SK-N-SH (cell line): ENCODE measurements at regions not wholly inside any gene's neighbourhood (a gene's known extent, or its start where the extent isn't known, plus 50 kb on each side); places are given as distances from the start of the nearest gene placed in this dataset.

Experiments used
- CHD2 ChIP-seq: fragments of 150-350 bp; IDR thresholded peaks from 2 replicates; pipeline ENCODE4 v1.6.1; 2018; ENCODE audit warnings: low read length; ENCODE audit not compliant: partially characterized antibody
- CTCF ChIP-seq: fragments of 200-600 bp; sonication (generic); IDR thresholded peaks from 2 replicates; pipeline ENCODE4 v1.6.1; 2017; ENCODE audit warnings: antibody characterized with exemption, mild to moderate bottlenecking, moderate library complexity
- EZH2phosphoT487 ChIP-seq: fragments of 200-600 bp; sonication (generic); IDR thresholded peaks from 2 replicates; pipeline ENCODE4 v1.6.1; 2017; ENCODE audit warnings: low read depth, mixed run types, mild to moderate bottlenecking, antibody characterized with exemption, moderate library complexity, borderline replicate concordance
- FOSL2 ChIP-seq: IDR thresholded peaks from 2 replicates; pipeline ENCODE4 v1.4.0; 2012; ENCODE audit warnings: low read depth, mild to moderate bottlenecking, moderate library complexity, borderline replicate concordance
- FOXM1 ChIP-seq: IDR thresholded peaks from 2 replicates; pipeline ENCODE4 v1.4.0; 2012; ENCODE audit warnings: low read depth, mild to moderate bottlenecking
- MEF2A ChIP-seq: IDR thresholded peaks from 2 replicates; pipeline ENCODE4 v1.4.0; 2012; ENCODE audit warnings: low read depth, borderline replicate concordance
- MXI1 ChIP-seq: IDR thresholded peaks from 2 replicates; pipeline ENCODE4 v1.6.1; 2012; ENCODE audit warnings: mild to moderate bottlenecking, low read depth, low read length, improper control_type of control experiment
- POLR2AphosphoS5 ChIP-seq: IDR thresholded peaks from 2 replicates; pipeline ENCODE4 v1.6.1; 2012; ENCODE audit warnings: low read depth, low read length
- RFX5 ChIP-seq: IDR thresholded peaks from 2 replicates; pipeline ENCODE4 v1.6.1; 2012; ENCODE audit warnings: mild to moderate bottlenecking, improper control_type of control experiment, low read length
- RXRA ChIP-seq: IDR thresholded peaks from 2 replicates; pipeline ENCODE4 v1.4.0; 2012; ENCODE audit warnings: low read depth, mild to moderate bottlenecking, borderline replicate concordance
- SIN3A ChIP-seq: IDR thresholded peaks from 2 replicates; pipeline ENCODE4 v1.6.1; 2012; ENCODE audit warnings: low read depth, mild to moderate bottlenecking, low read length, moderate library complexity, borderline replicate concordance
- SMC3 ChIP-seq: IDR thresholded peaks from 2 replicates; pipeline ENCODE4 v1.6.1; 2012; ENCODE audit warnings: low read depth, low read length, improper control_type of control experiment
- TAF1 ChIP-seq: IDR thresholded peaks from 2 replicates; pipeline ENCODE4 v1.6.1; 2012; ENCODE audit warnings: low read depth, mild to moderate bottlenecking, low read length, moderate library complexity, borderline replicate concordance
- TF ChIP-seq, protein P1 (sequence below): IDR thresholded peaks from 2 replicates; pipeline ENCODE4 v1.6.1; 2012; ENCODE audit warnings: mild to moderate bottlenecking, low read depth, low read length, moderate library complexity

- TF ChIP-seq, protein P1, sequence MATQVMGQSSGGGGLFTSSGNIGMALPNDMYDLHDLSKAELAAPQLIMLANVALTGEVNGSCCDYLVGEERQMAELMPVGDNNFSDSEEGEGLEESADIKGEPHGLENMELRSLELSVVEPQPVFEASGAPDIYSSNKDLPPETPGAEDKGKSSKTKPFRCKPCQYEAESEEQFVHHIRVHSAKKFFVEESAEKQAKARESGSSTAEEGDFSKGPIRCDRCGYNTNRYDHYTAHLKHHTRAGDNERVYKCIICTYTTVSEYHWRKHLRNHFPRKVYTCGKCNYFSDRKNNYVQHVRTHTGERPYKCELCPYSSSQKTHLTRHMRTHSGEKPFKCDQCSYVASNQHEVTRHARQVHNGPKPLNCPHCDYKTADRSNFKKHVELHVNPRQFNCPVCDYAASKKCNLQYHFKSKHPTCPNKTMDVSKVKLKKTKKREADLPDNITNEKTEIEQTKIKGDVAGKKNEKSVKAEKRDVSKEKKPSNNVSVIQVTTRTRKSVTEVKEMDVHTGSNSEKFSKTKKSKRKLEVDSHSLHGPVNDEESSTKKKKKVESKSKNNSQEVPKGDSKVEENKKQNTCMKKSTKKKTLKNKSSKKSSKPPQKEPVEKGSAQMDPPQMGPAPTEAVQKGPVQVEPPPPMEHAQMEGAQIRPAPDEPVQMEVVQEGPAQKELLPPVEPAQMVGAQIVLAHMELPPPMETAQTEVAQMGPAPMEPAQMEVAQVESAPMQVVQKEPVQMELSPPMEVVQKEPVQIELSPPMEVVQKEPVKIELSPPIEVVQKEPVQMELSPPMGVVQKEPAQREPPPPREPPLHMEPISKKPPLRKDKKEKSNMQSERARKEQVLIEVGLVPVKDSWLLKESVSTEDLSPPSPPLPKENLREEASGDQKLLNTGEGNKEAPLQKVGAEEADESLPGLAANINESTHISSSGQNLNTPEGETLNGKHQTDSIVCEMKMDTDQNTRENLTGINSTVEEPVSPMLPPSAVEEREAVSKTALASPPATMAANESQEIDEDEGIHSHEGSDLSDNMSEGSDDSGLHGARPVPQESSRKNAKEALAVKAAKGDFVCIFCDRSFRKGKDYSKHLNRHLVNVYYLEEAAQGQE, result no peak
- TF ChIP-seq FOXM1 (no peak), FOSL2 (no peak), EZH2phosphoT487 (no peak), CTCF (no peak), POLR2AphosphoS5 (no peak), RXRA (no peak), CHD2 (no peak), TAF1 (no peak), SIN3A (no peak), MXI1 (no peak), SMC3 (no peak), MEF2A (no peak), RFX5 (no peak)
Observed at GRCh38 chrX:45306794-45307193, 106.1 kb upstream of the DIPK2B start.
